Right cardiac atrium (tissue), 5 donors: ENCODE measurements at regions not wholly inside any gene's neighbourhood (a gene's known extent, or its start where the extent isn't known, plus 50 kb on each side); places are given as distances from the start of the nearest gene placed in this dataset.

Source experiments
- ATAC-seq, 2 donors: fragments of 200-7000 bp; cut with Tn5 transposase; one replicate each; pipeline versions ENCODE4 v1.8.0 to v1.9.1; 2020; ENCODE audit warnings: moderate library complexity in 2 of 2, mild to moderate bottlenecking in 1 of 2
- DNase-seq, 3 donors: peaks; one replicate each; pipeline ENCODE4 v3.0.0-alpha.2; 2020
- H3K27ac ChIP-seq: one replicate; pipeline ENCODE4 v1.5.1; 2013; ENCODE audit warnings: mild to moderate bottlenecking, low read length, control low read depth, moderate library complexity
- H3K27me3 ChIP-seq: one replicate; pipeline ENCODE4 v1.6.1; 2013; ENCODE audit not compliant: control insufficient read depth, insufficient read depth
- H3K4me1 ChIP-seq: one replicate; pipeline ENCODE4 v1.6.1; 2013; ENCODE audit warnings: low read length; ENCODE audit not compliant: control insufficient read depth, insufficient read depth
- H3K4me3 ChIP-seq: one replicate; pipeline ENCODE4 v1.5.1; 2013; ENCODE audit warnings: low read length, control low read depth
- H3K9me3 ChIP-seq: one replicate; pipeline ENCODE4 v1.6.1; 2013; ENCODE audit warnings: low read length; ENCODE audit not compliant: control insufficient read depth
- WGBS: extraction: QIAGEN DNeasy Blood & Tissue Kit; methylation state at CpG from one replicate; pipeline ENCODE4 v1.1.7; 2013; 5-methylcytosine and 5-hydroxymethylcytosine counted together
- intact Hi-C, 4 donors: fragments of 100-400 bp; cut with DNase I; formaldehyde crosslinking; loops; one replicate each; pipeline versions ENCODE4 v1.11.0 to v1.14.0; 2022 to 2023
- donor health status: healthy with polysubstance abuse.
- donor health status: DM: no; HTN: yes; CAD: no.
- donor health status: DM: no; HTN: no; CAD: no.
- donor health status: DM: no; HTN: yes; CAD: no; lungs with severe emphysema.
- donor health status: DM: yes; HTN: yes; CAD: no.

DNA sequence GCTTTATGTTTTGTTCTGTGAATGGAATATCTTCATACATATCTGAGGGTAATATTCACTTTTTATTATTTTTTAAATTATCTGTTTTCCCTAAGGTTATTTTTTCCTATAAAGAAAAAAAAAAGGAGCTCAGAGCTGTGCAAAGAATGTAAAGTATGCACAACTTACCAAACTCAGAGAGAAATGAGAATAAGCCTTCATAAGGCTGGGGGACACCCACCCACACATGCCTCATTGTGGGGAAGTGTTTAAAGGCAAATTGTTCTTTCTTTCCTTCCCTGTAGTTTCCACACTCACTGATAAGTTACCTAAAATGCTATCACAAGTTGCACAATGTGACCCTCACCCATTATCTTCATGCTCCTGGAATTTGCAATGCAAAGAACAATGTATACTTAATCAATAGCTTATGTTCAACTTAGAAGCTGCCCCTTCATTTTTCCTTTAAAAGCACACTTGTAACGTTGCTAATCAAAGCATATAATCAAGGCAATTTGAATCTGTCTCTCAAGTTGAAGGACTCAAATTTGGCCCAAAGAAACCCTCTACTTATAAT is 108.1 kb downstream of the GNAT3 start:
- H3K4me1 ChIP-seq, result no peaks in the 10 kb centered on the region
- ATAC-seq (no peak), DNase-seq (no peak)
- H3K4me3 ChIP-seq, result no peak overlapping the region
- 28% methylated on average over 1 of the region's 1 CpG for WGBS
- no peak overlapping the region for H3K27ac ChIP-seq
- H3K27me3 ChIP-seq, result no peaks in the 10 kb centered on the region
- intact Hi-C loops, result no loop called here
- no peaks in the 10 kb centered on the region for H3K9me3 ChIP-seq

- H3K27ac ChIP-seq, result no peak overlapping the region
- H3K4me1 ChIP-seq, result no peaks in the 10 kb centered on the region
- H3K27me3 ChIP-seq, result no peaks in the 10 kb centered on the region
- no peak for ATAC-seq
- intact Hi-C loops, result no loop called here
- no peaks in the 10 kb centered on the region for H3K9me3 ChIP-seq
- WGBS, result 89% methylated on average over 1 of the region's 1 CpG
- no peak for DNase-seq
- H3K4me3 ChIP-seq, result no peak overlapping the region
These were observed 110.2 kb downstream of the GNAT3 start for GRCh38 chr7:80401708-80402107.

- Histone ChIP-seq H3K4me3 (no peak overlapping the region), H3K4me1 (no peaks in the 10 kb centered on the region), H3K27me3 (no peaks in the 10 kb centered on the region), H3K27ac (no peak overlapping the region), H3K9me3 (no peaks in the 10 kb centered on the region)
- 87% methylated on average over 2 of the region's 2 CpGs for WGBS
- intact Hi-C loops, result loop anchor here in 1 of 4 donors (5.0 kb wide), 2 partner anchors 296 to 331 kb away; no protein-coding TSS in a partner anchor
- ATAC-seq, result no peak
- DNase-seq, result no peak
These were observed 118.1 kb downstream of the GNAT3 start for GRCh38 chr7:80393786-80394185.

GRCh38 chr7:80392229-80393169 is 119.4 kb downstream of the GNAT3 start:
- no peak overlapping the region for H3K4me3 ChIP-seq
- intact Hi-C loops, result loop anchor here in 1 of 4 donors (5.0 kb wide), 2 partner anchors 295 to 330 kb away; no protein-coding TSS in a partner anchor
- no peak for ATAC-seq

DNA sequence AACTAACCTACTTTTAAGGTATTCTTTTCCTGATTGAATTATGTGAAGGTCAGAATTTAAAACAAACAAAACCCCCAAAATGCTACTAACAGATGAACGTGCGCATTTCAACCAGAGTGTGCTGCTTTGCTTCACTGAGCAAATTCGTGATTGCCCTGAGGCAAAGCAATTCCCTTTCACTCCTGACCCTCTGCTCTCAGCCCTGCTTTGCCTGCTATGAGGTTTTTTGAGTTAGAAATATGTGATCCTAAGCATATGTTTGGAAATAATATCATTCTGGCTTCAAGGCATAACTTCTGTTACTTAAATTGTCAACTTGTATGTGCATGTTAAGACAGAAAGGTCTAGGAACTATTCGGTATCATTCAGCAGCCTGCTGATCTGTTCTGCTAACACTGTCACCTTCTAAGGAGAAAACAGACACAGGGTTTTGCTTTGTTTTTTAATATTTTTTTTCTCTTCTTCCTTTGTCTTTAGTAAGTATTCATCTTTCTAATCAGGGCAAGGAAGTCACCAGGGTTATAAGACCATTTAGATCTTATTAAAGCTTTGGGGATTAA is 124.2 kb downstream of the GNAT3 start:
- intact Hi-C loops, result loop anchor here in 1 of 4 donors (10.0 kb wide), 1 partner anchor 323 kb away; no protein-coding TSS in a partner anchor
- H3K27ac ChIP-seq, result no peak overlapping the region
- H3K9me3 ChIP-seq, result no peaks in the 10 kb centered on the region
- H3K27me3 ChIP-seq, result no peaks in the 10 kb centered on the region
- 78% methylated on average over 4 of the region's 4 CpGs for WGBS
- H3K4me3 ChIP-seq, result no peak overlapping the region
- DNase-seq (no peak), ATAC-seq (no peak)
- peaks cover 2% of the 10 kb centered on the region for H3K4me1 ChIP-seq

More at GRCh38 chr7:80392229-80393169, 119.4 kb downstream of the GNAT3 start:
- no peaks in the 10 kb centered on the region for H3K27me3 ChIP-seq
- no peaks in the 10 kb centered on the region for H3K4me1 ChIP-seq
- WGBS, result 71% methylated on average over 4 of the region's 4 CpGs
- no peak for DNase-seq
- H3K27ac ChIP-seq, result no peak overlapping the region
- no peaks in the 10 kb centered on the region for H3K9me3 ChIP-seq

DNA sequence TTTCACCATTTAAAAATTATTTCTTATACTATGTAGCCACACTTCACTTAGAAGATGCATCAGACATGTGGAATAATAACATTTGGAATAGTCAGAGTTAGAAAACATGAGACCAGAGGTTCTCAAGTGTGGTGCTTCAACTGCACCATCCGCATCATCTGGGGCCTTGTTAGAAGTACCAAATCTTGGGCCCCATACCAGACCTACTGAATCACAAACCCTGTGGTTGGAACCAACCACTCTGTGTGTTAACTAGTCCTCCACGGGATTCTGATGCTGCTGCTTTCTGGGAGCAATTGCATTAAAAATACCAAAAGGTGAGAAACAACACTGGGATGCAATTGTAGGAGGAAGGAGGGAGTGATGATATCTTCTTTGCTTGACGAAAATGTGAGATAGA is 125.2 kb downstream of the GNAT3 start:
- intact Hi-C loops, result loop anchor here in 1 of 4 donors (10.0 kb wide), 1 partner anchor 322 kb away; no protein-coding TSS in a partner anchor
- Histone ChIP-seq H3K9me3 (no peaks in the 10 kb centered on the region), H3K27ac (no peak overlapping the region), H3K4me1 (peaks cover 2% of the 10 kb centered on the region), H3K27me3 (no peaks in the 10 kb centered on the region), H3K4me3 (no peak overlapping the region)
- DNase-seq, result no peak
- no peak for ATAC-seq
- 83% methylated on average over 3 of the region's 3 CpGs for WGBS

GRCh38 chr7:80385508-80385907 is 126.4 kb downstream of the GNAT3 start:
- H3K27me3 ChIP-seq, result no peaks in the 10 kb centered on the region
- no peak overlapping the region for H3K27ac ChIP-seq
- H3K4me1 ChIP-seq, result peaks cover 2% of the 10 kb centered on the region
- intact Hi-C loops, result loop anchor here in 1 of 4 donors (10.0 kb wide), 1 partner anchor 321 kb away; no protein-coding TSS in a partner anchor
- no peak for ATAC-seq
- no peak for DNase-seq
- no peak overlapping the region for H3K4me3 ChIP-seq
- H3K9me3 ChIP-seq, result no peaks in the 10 kb centered on the region

GRCh38 chr7:80380957-80381356 is 130.9 kb downstream of the GNAT3 start:
- Histone ChIP-seq H3K4me3 (no peak overlapping the region), H3K27me3 (no peaks in the 10 kb centered on the region), H3K4me1 (peaks cover 2% of the 10 kb centered on the region), H3K27ac (no peak overlapping the region), H3K9me3 (no peaks in the 10 kb centered on the region)
- intact Hi-C loops, result loop anchor here in 1 of 4 donors (10.0 kb wide), 1 partner anchor 316 kb away; no protein-coding TSS in a partner anchor
- DNase-seq, result no peak
- 90% methylated on average over 1 of the region's 1 CpG for WGBS
- no peak for ATAC-seq

DNA sequence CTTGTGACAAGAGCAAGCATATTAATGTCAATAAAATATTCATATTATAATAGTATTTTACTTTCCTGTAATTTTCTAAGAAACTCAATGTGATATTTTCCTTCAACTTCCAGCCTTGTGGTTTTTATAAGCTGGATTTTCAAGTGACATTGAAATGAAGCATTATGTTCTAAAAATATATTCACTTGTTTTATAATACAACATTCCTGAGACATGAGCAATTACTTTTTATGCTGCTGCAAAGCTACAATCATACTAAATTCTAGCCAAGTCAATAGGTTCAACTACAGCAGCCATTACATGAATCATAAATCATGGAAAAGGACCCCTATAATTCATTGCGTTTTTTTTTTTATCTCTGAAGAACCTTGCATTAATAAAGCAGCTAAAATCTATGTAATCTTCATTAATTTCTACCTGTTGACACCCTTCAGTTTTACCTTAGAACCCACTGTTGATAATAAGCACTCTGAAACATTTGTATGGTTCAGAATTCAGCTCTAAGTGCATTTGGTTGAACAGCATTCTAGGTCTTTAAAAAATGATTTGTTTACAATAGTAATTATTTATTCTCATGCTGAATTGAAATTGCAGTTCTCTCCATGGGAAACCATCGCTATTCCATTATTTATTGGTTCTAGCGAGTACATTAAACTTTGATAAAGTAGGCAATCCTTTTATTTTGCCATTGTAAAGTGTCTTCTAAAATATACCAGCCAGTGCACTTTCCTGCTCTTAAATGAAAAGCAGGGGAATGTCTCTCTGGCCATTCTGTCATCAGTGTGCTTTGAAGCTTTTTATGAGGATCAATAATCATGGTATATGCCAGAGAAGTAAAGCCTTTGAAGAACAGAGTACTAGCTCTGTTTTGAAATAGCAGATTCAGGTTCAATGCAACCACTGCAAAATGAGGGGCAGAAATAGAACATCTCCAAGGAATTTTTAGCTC is 132.6 kb downstream of the GNAT3 start:
- no peak for DNase-seq
- intact Hi-C loops, result no loop called here
- H3K27ac ChIP-seq, result no peak overlapping the region
- no peak for ATAC-seq
- WGBS, result 79% methylated on average over 3 of the region's 3 CpGs
- peaks cover under 1% of the 10 kb centered on the region for H3K4me1 ChIP-seq
- no peak overlapping the region for H3K4me3 ChIP-seq
- no peaks in the 10 kb centered on the region for H3K9me3 ChIP-seq
- H3K27me3 ChIP-seq, result no peaks in the 10 kb centered on the region

- intact Hi-C loops, result no loop called here
- H3K4me1 ChIP-seq, result no peaks in the 10 kb centered on the region
- H3K4me3 ChIP-seq, result no peak overlapping the region
- DNase-seq (no peak), ATAC-seq (no peak)
- 88% methylated on average over 4 of the region's 4 CpGs for WGBS
- no peaks in the 10 kb centered on the region for H3K27me3 ChIP-seq
- H3K9me3 ChIP-seq, result no peaks in the 10 kb centered on the region
- no peak overlapping the region for H3K27ac ChIP-seq
These were observed 137.5 kb downstream of the GNAT3 start for GRCh38 chr7:80374321-80374720.
